ENCODE measurements at regions not wholly inside any gene's neighbourhood (a gene's known extent, or its start where the extent isn't known, plus 50 kb on each side); places are given as distances from the start of the nearest gene placed in this dataset.

DNA sequence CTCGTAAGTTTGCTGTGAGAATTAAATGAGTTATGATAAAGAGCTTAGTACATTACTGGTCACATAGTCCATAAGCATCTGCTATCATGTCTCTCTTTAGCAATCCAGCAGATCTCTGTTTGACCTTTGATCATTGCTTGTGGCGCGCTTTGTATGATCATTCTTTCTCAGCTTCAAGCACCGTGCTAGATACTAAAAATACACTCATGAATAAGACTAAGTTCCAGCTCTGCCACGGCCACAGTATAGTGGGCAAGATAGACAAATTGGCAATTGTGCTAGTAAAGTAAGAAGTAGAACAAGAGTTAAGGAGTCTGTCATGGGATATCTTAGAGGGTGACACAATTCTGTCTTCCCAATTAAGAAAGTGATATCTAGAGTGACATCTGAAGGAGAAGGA is 75.2 kb upstream of the ADGRF1 start:
- Histone ChIP-seq H2AK5ac (ENCODE audit: low read depth, low read length) (no peak overlapping the region), H2BK12ac (ENCODE audit: low read depth, low read length) (no peak overlapping the region), H4K5ac (ENCODE audit: insufficient read length, low read depth, low read length) (no peak overlapping the region), H3K4me2 (ENCODE audit: insufficient read depth in 1 of 2, low read depth in 2 of 2, low read length in 2 of 2) (no peak overlapping the region), H3K4ac (replicated peaks; ENCODE audit: insufficient read length, low read depth, low read length) (no peak overlapping the region), H3K23me2 (ENCODE audit: low read depth, low read length) (no peaks in the 10 kb centered on the region), H3K4me3 (ENCODE audit: extremely low read depth in 1 of 4, insufficient read depth in 2 of 4, low read depth in 3 of 4, low read length in 4 of 4) (no peak overlapping the region), H3K23ac (ENCODE audit: insufficient read length) (no peak overlapping the region), H3K27ac (ENCODE audit: low read depth, low read length) (no peak overlapping the region), H2BK120ac (replicated peaks; ENCODE audit: low read depth, low read length) (no peak overlapping the region), H3K56ac (replicated peaks; ENCODE audit: insufficient read length, low read depth, low read length) (no peak overlapping the region), H3K79me2 (ENCODE audit: control insufficient read depth in 1 of 2, insufficient read depth in 2 of 2, low read length in 2 of 2) (no peaks in the 10 kb centered on the region), H2BK20ac (ENCODE audit: low read length) (no peak overlapping the region), H4K91ac (replicated peaks; ENCODE audit: insufficient read length, low read length) (no peak overlapping the region), H3K9ac (replicated peaks in 1 of 4; ENCODE audit: extremely low read depth in 1 of 4, low read depth in 3 of 4, low read length in 3 of 4) (no peak overlapping the region), H3K14ac (ENCODE audit: insufficient read length) (no peak overlapping the region), H3K18ac (ENCODE audit: extremely low read depth, low read length) (no peak overlapping the region), H3K36me3 (ENCODE audit: control insufficient read depth in 2 of 4, insufficient read depth in 4 of 4, low read length in 3 of 4) (no peaks in the 10 kb centered on the region), H3K4me1 (replicated peaks in 1 of 4; ENCODE audit: control insufficient read depth in 3 of 4, insufficient read depth in 4 of 4, low read length in 3 of 4) (no peaks in the 10 kb centered on the region), H2AFZ (ENCODE audit: low read length) (no peak overlapping the region), H3K27me3 (replicated peaks in 1 of 4; ENCODE audit: control insufficient read depth in 3 of 4, extremely low read depth in 1 of 4, insufficient read depth in 3 of 4, low read length in 3 of 4) (no peaks in the 10 kb centered on the region), H4K20me1 (replicated peaks in 1 of 2; ENCODE audit: control insufficient read depth in 1 of 2, insufficient read depth in 2 of 2, low read length in 2 of 2) (no peaks in the 10 kb centered on the region), H2BK15ac (ENCODE audit: low read length) (no peak overlapping the region), H4K8ac (ENCODE audit: extremely low read depth, insufficient read depth, low read length) (no peak overlapping the region), H3K79me1 (ENCODE audit: low read depth, low read length) (no peaks in the 10 kb centered on the region), H3K9me3 (ENCODE audit: insufficient read depth in 2 of 2, low read depth in 1 of 2, low read length in 1 of 2) (no peaks in the 10 kb centered on the region), H2BK5ac (ENCODE audit: low read depth, low read length) (no peak overlapping the region)
- ChIA-PET CTCF (ENCODE audit: partially characterized antibody) (no interaction called here), POLR2A (ENCODE audit: partially characterized antibody) (no interaction called here)
- FAIRE-seq (no peak), DNase-seq (ENCODE audit: low read depth in 1 of 2, low spot score in 2 of 2) (no peak)
- WGBS, 2 experiments (ENCODE audit: extremely low coverage in 1 of 2, insufficient coverage in 1 of 2, insufficient read length in 1 of 2, insufficient replicate concordance in 2 of 2, low coverage in 1 of 2, low lambda C conversion rate in 2 of 2, missing lambda C conversion rate in 1 of 2), result 94% methylated on average over 5 of the region's 5 CpGs; no CpG with 5 or more reads in 1 of the 2 experiments
- TF ChIP-seq CHD2 (IDR thresholded peaks at IDR 0.05; ENCODE audit: low read length), result no peak
- TF ChIP-seq CREB1 (IDR thresholded peaks at IDR 0.05), result no peak
- TF ChIP-seq SP2 (IDR thresholded peaks at IDR 0.05; ENCODE audit: low read length), result no peak
- TF ChIP-seq EP300 (IDR thresholded peaks at IDR 0.05; ENCODE audit: borderline replicate concordance in 1 of 2, low read depth in 2 of 2, low read length in 2 of 2), result no peak
- TF ChIP-seq TAF7 (optimal IDR thresholded peaks at IDR 0.05; ENCODE audit: borderline replicate concordance, low read depth, low read length), result no peak
- TF ChIP-seq KDM4A (IDR thresholded peaks at IDR 0.05; ENCODE audit: low read depth, low read length, severe bottlenecking), result no peak
- TF ChIP-seq, protein P1, sequence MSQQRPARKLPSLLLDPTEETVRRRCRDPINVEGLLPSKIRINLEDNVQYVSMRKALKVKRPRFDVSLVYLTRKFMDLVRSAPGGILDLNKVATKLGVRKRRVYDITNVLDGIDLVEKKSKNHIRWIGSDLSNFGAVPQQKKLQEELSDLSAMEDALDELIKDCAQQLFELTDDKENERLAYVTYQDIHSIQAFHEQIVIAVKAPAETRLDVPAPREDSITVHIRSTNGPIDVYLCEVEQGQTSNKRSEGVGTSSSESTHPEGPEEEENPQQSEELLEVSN (IDR thresholded peaks at IDR 0.05), result no peak
- no peak for TF ChIP-seq CHD1 (IDR thresholded peaks at IDR 0.05; ENCODE audit: low read depth, low read length)
- TF ChIP-seq ATF3 (IDR thresholded peaks at IDR 0.05; ENCODE audit: insufficient read depth, low read depth, low read length), result no peak
- TF ChIP-seq KDM1A (IDR thresholded peaks at IDR 0.05; ENCODE audit: borderline replicate concordance, low read length), result no peak
- TF ChIP-seq YY1 (IDR thresholded peaks at IDR 0.05; ENCODE audit: low read depth, low read length), result no peak
- TF ChIP-seq SIRT6 (IDR thresholded peaks at IDR 0.05; ENCODE audit: low read length), result no peak
- TF ChIP-seq TBP (IDR thresholded peaks at IDR 0.05; ENCODE audit: low read depth, low read length), result no peak
- TF ChIP-seq SUZ12 (IDR thresholded peaks at IDR 0.05; ENCODE audit: low read length), result no peak
- no peak for TF ChIP-seq EZH2 (IDR thresholded peaks at IDR 0.05; ENCODE audit: low read depth, low read length, severe bottlenecking)
